ENCODE measurements at regions not wholly inside any gene's neighbourhood (a gene's known extent, or its start where the extent isn't known, plus 50 kb on each side); places are given as distances from the start of the nearest gene placed in this dataset.

- TF ChIP-seq CTCF (IDR thresholded peaks at IDR 0.05; ENCODE audit: poor library complexity) (no peak), EZH2 (IDR thresholded peaks at IDR 0.05; ENCODE audit: borderline replicate concordance) (no peak), EZH2phosphoT487 (IDR thresholded peaks at IDR 0.05; ENCODE audit: low read depth, severe bottlenecking, unreplicated experiment) (no peak)
Observed at GRCh38 chr13:99067159-99067985, 89.5 kb upstream of the DOCK9 start.

All from hepatocyte (in vitro differentiated cells).